ENCODE measurements at regions not wholly inside any gene's neighbourhood (a gene's known extent, or its start where the extent isn't known, plus 50 kb on each side); places are given as distances from the start of the nearest gene placed in this dataset.

DNA sequence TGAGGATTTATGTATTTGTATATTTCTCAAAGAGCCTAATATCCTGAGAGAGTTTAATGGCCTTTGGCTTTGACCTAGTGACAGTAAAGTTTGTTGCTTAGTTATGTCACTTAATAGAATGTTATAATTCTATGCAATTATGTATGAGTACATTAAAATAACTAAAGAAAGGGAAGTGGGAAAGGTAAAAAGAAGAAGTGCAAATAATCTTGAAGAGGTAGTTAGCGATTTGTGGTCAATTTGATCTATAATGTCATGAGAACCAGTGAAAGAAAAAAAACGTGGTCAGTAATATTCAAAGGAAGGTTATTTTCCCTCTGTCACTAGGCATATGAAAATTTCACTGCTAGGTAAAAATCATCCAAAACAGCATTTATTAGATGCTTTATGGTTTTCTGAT is 143.4 kb upstream of the LSM8 start:
- Histone ChIP-seq H3K27ac (no peak overlapping the region), H3K4me1 (no peaks in the 10 kb centered on the region), H3K4me3 (no peak overlapping the region), H3K36me3 (no peaks in the 10 kb centered on the region), H3K27me3 (no peaks in the 10 kb centered on the region), H3K9me3 (no peaks in the 10 kb centered on the region)
- intact Hi-C loops (cut with DNase I; ENCODE audit: low total_unique reads) (no loop called here), in situ Hi-C loops (cut with MboI; ENCODE audit: low pct_ligation_motif_present in 1 of 4, low pct_unique_long_range_greater_than_20kb in 1 of 4, low sequenced_read_pairs in 3 of 4) (no loop called here)
- no peak for DNase-seq
- WGBS, 2 donors (ENCODE audit: low coverage in 1 of 2), result 55 to 84% methylated on average over 2 of the region's 2 CpGs
- TF ChIP-seq CTCF (IDR thresholded peaks at IDR 0.05) (no peak), EP300 (IDR thresholded peaks at IDR 0.05; ENCODE audit: low read depth) (no peak), POLR2AphosphoS5 (IDR thresholded peaks at IDR 0.05) (no peak), POLR2A (IDR thresholded peaks at IDR 0.05) (no peak)

- no peak overlapping the region for H3K4me3 ChIP-seq
- intact Hi-C loops (cut with DNase I; ENCODE audit: low total_unique reads), result no loop called here
- no peaks in the 10 kb centered on the region for H3K27me3 ChIP-seq
- 65% methylated on average over 3 of the region's 3 CpGs for WGBS, 2 donors (ENCODE audit: low coverage in 1 of 2)
- in situ Hi-C loops (cut with MboI; ENCODE audit: low pct_ligation_motif_present in 1 of 4, low pct_unique_long_range_greater_than_20kb in 1 of 4, low sequenced_read_pairs in 3 of 4), result no loop called here
- H3K4me1 ChIP-seq, result no peaks in the 10 kb centered on the region
- DNase-seq, result no peak
- no peaks in the 10 kb centered on the region for H3K9me3 ChIP-seq
- H3K36me3 ChIP-seq, result no peaks in the 10 kb centered on the region
- H3K27ac ChIP-seq, result no peak overlapping the region
- TF ChIP-seq EP300 (IDR thresholded peaks at IDR 0.05; ENCODE audit: low read depth) (no peak), POLR2AphosphoS5 (IDR thresholded peaks at IDR 0.05) (no peak), POLR2A (IDR thresholded peaks at IDR 0.05) (no peak), CTCF (IDR thresholded peaks at IDR 0.05) (no peak)
These were observed 142.6 kb upstream of the LSM8 start for GRCh38 chr7:118041251-118041878.

DNA sequence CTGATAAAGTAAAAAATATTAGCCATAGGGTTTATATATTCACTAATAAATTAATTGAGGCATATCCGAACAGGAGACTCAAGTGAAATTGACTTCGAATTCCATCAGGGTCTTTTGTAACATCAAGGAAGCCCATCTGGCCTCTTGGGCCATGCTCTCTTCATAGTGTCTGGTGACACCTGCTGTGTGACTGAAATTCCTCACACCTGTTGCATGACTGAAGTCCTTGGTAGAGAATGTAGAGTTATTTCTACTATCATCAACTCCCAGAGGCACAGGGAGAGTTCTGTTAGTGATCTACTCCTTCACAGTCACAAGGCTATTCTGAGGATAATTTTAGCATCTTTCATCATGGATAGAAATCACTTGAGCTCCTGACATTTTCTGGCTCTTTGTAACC is 138.3 kb upstream of the LSM8 start:
- TF ChIP-seq POLR2A (IDR thresholded peaks at IDR 0.05), result no peak
- no peak for TF ChIP-seq EP300 (IDR thresholded peaks at IDR 0.05; ENCODE audit: low read depth)
- no peak for TF ChIP-seq POLR2AphosphoS5 (IDR thresholded peaks at IDR 0.05)
- TF ChIP-seq CTCF (IDR thresholded peaks at IDR 0.05), result no peak
- no peak overlapping the region for H3K4me3 ChIP-seq
- WGBS, 2 donors (ENCODE audit: low coverage in 1 of 2), result 88 to 93% methylated on average over 2 of the region's 2 CpGs
- no peak overlapping the region for H3K27ac ChIP-seq
- no peaks in the 10 kb centered on the region for H3K4me1 ChIP-seq
- no peaks in the 10 kb centered on the region for H3K9me3 ChIP-seq
- no peaks in the 10 kb centered on the region for H3K27me3 ChIP-seq
- no peak for DNase-seq
- in situ Hi-C loops (cut with MboI; ENCODE audit: low pct_ligation_motif_present in 1 of 4, low pct_unique_long_range_greater_than_20kb in 1 of 4, low sequenced_read_pairs in 3 of 4) (no loop called here), intact Hi-C loops (cut with DNase I; ENCODE audit: low total_unique reads) (no loop called here)
- no peaks in the 10 kb centered on the region for H3K36me3 ChIP-seq

GRCh38 chr7:118046086-118046485 is 137.9 kb upstream of the LSM8 start:
- Histone ChIP-seq H3K36me3 (no peaks in the 10 kb centered on the region), H3K27me3 (no peaks in the 10 kb centered on the region), H3K27ac (no peak overlapping the region), H3K4me1 (no peaks in the 10 kb centered on the region), H3K9me3 (no peaks in the 10 kb centered on the region), H3K4me3 (no peak overlapping the region)
- in situ Hi-C loops (cut with MboI; ENCODE audit: low pct_ligation_motif_present in 1 of 4, low pct_unique_long_range_greater_than_20kb in 1 of 4, low sequenced_read_pairs in 3 of 4), result no loop called here
- no peak for DNase-seq
- intact Hi-C loops (cut with DNase I; ENCODE audit: low total_unique reads), result no loop called here
- no peak for TF ChIP-seq POLR2A (IDR thresholded peaks at IDR 0.05)
- no peak for TF ChIP-seq CTCF (IDR thresholded peaks at IDR 0.05)
- no peak for TF ChIP-seq EP300 (IDR thresholded peaks at IDR 0.05; ENCODE audit: low read depth)
- TF ChIP-seq POLR2AphosphoS5 (IDR thresholded peaks at IDR 0.05), result no peak
- 86 to 100% methylated on average over 2 of the region's 2 CpGs for WGBS, 2 donors (ENCODE audit: low coverage in 1 of 2)
